ENCODE measurements at regions not wholly inside any gene's neighbourhood (a gene's known extent, or its start where the extent isn't known, plus 50 kb on each side); places are given as distances from the start of the nearest gene placed in this dataset.

DNA sequence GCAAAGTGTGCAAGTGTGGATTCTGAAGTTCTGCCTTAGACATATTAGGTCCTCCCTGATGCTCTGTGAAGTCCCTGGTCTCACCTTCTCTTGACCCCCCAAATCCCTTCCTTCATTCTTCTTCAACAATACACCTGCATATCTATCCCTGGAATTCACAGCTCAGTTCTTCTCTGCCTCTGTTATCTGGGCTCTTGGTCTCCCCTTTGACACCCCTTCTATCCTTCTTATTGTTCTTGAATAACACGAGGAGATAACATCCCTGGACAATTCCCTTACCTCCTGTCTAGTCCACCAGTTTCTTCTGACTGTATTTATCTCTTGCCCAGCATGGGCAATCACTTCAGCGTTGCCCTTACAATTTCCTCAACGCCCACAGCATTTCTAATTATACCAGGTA lies 104.8 kb upstream of the ATG10 start:
- TF ChIP-seq YY1 (IDR thresholded peaks at IDR 0.05; ENCODE audit: low read depth, low read length) (no peak), ZNF217 (IDR thresholded peaks at IDR 0.05) (no peak), ZBTB33 (IDR thresholded peaks at IDR 0.05) (no peak), RBBP5 (conservative IDR thresholded peaks at IDR 0.05) (no peak), CREB1 (IDR thresholded peaks at IDR 0.05; ENCODE audit: low read depth) (no peak), ZNF274 (IDR thresholded peaks at IDR 0.05; ENCODE audit: insufficient read depth, insufficient read length) (no peak), HCFC1 (IDR thresholded peaks at IDR 0.05; ENCODE audit: low read length) (no peak), LARP7 (IDR thresholded peaks at IDR 0.05) (no peak), POLR2A (IDR thresholded peaks at IDR 0.05; ENCODE audit: low read depth, low read length) (no peak), SP1 (IDR thresholded peaks at IDR 0.05; ENCODE audit: low read depth, low read length) (no peak), MYC (IDR thresholded peaks at IDR 0.05; ENCODE audit: insufficient read depth, insufficient read length, insufficient replicate concordance, low read length, severe bottlenecking) (no peak), REST (IDR thresholded peaks at IDR 0.05; ENCODE audit: low read depth, low read length) (no peak)
- TF ChIP-seq, protein P1, sequence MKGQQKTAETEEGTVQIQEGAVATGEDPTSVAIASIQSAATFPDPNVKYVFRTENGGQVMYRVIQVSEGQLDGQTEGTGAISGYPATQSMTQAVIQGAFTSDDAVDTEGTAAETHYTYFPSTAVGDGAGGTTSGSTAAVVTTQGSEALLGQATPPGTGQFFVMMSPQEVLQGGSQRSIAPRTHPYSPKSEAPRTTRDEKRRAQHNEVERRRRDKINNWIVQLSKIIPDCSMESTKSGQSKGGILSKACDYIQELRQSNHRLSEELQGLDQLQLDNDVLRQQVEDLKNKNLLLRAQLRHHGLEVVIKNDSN (IDR thresholded peaks at IDR 0.05; ENCODE audit: borderline replicate concordance, extremely low read length, insufficient read depth, low read depth, low read length), result no peak
- TF ChIP-seq, protein P2, sequence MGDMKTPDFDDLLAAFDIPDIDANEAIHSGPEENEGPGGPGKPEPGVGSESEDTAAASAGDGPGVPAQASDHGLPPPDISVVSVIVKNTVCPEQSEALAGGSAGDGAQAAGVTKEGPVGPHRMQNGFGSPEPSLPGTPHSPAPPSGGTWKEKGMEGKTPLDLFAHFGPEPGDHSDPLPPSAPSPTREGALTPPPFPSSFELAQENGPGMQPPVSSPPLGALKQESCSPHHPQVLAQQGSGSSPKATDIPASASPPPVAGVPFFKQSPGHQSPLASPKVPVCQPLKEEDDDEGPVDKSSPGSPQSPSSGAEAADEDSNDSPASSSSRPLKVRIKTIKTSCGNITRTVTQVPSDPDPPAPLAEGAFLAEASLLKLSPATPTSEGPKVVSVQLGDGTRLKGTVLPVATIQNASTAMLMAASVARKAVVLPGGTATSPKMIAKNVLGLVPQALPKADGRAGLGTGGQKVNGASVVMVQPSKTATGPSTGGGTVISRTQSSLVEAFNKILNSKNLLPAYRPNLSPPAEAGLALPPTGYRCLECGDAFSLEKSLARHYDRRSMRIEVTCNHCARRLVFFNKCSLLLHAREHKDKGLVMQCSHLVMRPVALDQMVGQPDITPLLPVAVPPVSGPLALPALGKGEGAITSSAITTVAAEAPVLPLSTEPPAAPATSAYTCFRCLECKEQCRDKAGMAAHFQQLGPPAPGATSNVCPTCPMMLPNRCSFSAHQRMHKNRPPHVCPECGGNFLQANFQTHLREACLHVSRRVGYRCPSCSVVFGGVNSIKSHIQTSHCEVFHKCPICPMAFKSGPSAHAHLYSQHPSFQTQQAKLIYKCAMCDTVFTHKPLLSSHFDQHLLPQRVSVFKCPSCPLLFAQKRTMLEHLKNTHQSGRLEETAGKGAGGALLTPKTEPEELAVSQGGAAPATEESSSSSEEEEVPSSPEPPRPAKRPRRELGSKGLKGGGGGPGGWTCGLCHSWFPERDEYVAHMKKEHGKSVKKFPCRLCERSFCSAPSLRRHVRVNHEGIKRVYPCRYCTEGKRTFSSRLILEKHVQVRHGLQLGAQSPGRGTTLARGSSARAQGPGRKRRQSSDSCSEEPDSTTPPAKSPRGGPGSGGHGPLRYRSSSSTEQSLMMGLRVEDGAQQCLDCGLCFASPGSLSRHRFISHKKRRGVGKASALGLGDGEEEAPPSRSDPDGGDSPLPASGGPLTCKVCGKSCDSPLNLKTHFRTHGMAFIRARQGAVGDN (IDR thresholded peaks at IDR 0.05), result no peak
- no peaks in the 10 kb centered on the region for H4K20me1 ChIP-seq (ENCODE audit: control insufficient read depth, insufficient read depth)
- no peak overlapping the region for H3K27ac ChIP-seq (ENCODE audit: control insufficient read depth, insufficient read depth)
- no peaks in the 10 kb centered on the region for H3K27me3 ChIP-seq (replicated peaks in 1 of 2; ENCODE audit: control insufficient read depth in 2 of 2, insufficient read depth in 2 of 2, low read length in 1 of 2)
- SMC1A ChIA-PET (ENCODE audit: uncharacterized antibody, unreplicated experiment), result interaction anchor here (0.6 to 0.7 kb wide), 2 partner anchors 11 to 357 kb away, joined by 3 to 4 read pairs; no protein-coding TSS in a partner anchor
- BruUV-seq (replicated peaks), result no TSS peak
- no peak overlapping the region for H3K4me2 ChIP-seq (ENCODE audit: control insufficient read depth, insufficient read depth)
- no peaks in the 10 kb centered on the region for H3K9me3 ChIP-seq (replicated peaks; ENCODE audit: control insufficient read depth, insufficient read depth, low read length)
- RAD21 ChIA-PET (ENCODE audit: unreplicated experiment), result no interaction called here
- H3K4me3 ChIP-seq, result no peak overlapping the region
- in situ Hi-C loops (cut with MboI), result no loop called here
- no peaks in the 10 kb centered on the region for H3K4me1 ChIP-seq (ENCODE audit: control insufficient read depth, insufficient read depth, low read length)
- POLR2A ChIA-PET, result no interaction called here
- CTCF ChIA-PET, result no interaction called here
- no peaks in the 10 kb centered on the region for H3K79me2 ChIP-seq (ENCODE audit: control insufficient read depth, insufficient read depth, low read length)
- H3K9ac ChIP-seq (ENCODE audit: control insufficient read depth, insufficient read depth, low read length), result no peak overlapping the region
- DNase-seq (ENCODE audit: low read depth, low spot score) (no peak), ATAC-seq (no peak), FAIRE-seq (no peak)
- H3K36me3 ChIP-seq (ENCODE audit: control insufficient read depth in 2 of 2, insufficient read depth in 2 of 2, low read length in 1 of 2), result no peaks in the 10 kb centered on the region
- no peak overlapping the region for H2AFZ ChIP-seq (ENCODE audit: control insufficient read depth, low read depth, low read length)
- intact Hi-C loops (cut with micrococcal nuclease; ENCODE audit: unreplicated experiment), result no loop called here
- WGBS (ENCODE audit: insufficient coverage, insufficient replicate concordance, low lambda C conversion rate, missing lambda C conversion rate), result 3% methylated on average over 3 of the region's 3 CpGs

Measured in GM12878 (cell line).